NCI-H748 (cell line): ENCODE measurements at regions not wholly inside any gene's neighbourhood (a gene's known extent, or its start where the extent isn't known, plus 50 kb on each side); places are given as distances from the start of the nearest gene placed in this dataset.
"Not testable (repeated sequence)": the region's sequence is repeated elsewhere in the genome, so short reads cannot be mapped to it uniquely, and the experiment has no call there.

ENCODE experiments used
- DNase-seq: peaks from one replicate; lab custom pipeline; 2025; ENCODE audit not compliant: unreplicated experiment; lab: John Stamatoyannopoulos, UW

DNA sequence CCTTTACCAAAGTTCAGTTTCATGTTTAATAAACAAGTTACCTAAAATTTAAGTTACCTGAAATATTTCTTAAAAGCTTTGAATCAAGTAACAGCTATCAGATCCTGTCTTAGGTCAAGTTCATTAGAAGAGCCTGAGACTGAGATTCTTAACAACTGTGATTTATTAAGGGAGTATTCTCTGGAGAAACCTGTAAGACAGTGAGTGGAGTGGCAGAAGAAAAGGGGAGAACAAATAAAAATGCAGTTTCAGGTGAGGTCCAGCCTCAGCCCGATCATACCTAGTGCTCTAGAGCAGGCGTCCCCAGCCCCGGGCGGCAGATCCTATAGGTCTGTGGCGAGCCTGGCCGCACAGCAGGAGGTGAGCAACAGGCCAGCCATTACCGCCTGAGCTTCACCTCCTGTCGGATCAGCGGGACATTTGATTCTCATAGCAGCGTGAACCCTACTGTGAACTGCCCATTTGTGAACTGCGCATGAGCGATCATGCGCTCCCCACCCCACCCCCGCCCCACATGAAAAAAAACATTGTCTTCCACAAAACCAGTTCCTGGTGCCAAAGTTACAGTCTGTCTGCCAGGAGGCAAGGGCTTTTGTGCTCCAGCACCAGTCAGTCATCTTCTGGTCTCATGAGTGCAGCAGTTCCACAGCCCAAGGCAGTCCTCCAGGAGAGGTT is 59.2 kb upstream of the ADGRB3 start:
- peak; percentile 91 for DNase-seq

DNA sequence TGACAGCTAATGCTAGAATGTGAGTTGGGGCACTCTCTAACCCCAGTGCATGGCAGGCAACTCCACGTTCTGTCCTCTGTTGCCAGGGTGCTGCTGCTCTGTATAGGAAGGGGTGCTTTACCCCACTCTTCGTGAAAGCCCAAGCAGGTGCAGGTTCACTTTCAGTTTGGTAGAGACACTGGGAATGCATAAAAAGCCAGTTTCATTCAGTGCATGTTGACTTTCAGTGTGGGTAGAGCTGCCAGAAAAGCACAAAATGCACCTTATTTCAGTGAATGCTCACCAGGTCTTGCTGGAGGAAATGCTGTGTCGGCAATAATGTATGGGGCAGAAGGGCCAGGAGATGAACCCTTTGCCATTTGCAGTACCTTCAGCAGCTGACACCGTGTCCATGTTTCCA is 62.1 kb upstream of the ADGRB3 start:
- DNase-seq, result no peak

DNA sequence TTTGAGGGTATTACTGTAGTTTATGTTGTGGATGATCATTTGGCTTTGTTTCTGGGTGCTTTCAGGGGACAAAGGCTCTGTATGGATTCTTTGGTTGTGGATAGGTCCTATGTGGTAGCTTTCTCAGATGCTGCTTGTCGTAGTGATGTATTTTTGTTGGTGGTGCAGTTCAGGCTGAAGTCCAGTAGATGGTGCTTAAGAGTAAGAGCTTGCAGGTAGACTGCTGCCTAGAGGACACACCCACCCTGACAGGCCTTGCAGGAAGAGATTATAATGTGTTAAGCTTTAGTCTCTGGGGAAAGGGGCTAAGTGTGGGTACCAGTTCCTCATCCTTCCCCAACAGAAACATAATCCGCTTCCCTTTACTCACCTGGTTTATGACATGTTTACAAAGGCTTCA is 62.6 kb upstream of the ADGRB3 start:
- peak; percentile 77 for DNase-seq

DNA sequence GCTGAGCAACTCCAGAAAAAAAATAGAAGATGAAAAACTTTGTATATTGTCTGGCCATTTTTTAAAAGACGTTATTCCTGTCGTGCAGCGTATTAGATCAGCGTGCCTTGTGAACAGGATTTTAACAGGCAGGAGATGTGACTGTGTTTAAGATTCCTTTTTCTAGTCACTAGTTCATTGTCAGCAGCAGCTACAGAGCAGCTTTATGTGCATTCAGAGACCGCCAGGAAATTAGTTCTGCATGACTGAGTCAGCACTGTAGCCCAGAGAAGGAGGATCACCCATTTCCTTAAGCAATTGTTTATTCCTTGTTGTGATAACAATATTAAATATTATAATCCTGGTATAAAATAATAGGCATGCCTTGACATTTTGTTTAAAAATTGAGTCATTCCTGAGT is 75.4 kb upstream of the ADGRB3 start:
- DNase-seq, result peak; percentile 94

DNA sequence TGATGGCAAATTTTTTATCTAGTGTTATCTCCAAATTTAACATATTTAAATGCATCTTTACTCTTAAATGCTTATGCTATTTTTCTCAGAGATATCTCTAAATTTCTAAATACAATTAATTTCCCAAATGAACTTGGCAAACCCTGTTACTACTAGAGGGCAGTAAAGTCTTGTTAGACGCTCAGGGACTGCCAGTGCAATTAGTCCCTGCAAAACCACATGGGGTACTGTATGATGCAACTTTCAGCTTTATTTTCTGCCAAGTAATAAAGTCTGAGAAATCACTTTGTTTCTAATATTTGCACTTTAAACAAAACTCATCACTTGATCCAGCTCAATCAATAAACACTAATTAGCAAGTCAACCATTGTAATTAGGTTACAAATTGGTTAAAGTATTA is 76.0 kb upstream of the ADGRB3 start:
- peak; percentile 90 for DNase-seq

DNA sequence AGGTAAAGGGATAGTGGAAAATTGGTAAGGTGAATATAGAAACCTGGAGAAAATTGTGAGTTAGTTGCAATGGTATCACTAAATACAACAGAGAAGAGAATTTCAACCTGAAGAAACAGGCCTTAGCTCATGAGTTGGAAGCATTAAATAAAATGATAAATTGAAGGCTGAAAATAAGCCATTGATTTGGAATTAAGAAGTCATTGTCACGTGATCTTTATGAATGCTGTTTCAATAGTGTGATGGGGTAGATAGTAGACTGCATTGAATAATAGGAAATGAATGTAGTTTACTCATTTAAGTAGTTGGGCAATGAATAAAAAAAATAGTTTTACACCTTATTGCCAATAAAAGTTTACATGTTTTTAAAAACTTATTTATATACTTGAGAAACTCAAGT is 88.5 kb upstream of the ADGRB3 start:
- no peak for DNase-seq

DNA sequence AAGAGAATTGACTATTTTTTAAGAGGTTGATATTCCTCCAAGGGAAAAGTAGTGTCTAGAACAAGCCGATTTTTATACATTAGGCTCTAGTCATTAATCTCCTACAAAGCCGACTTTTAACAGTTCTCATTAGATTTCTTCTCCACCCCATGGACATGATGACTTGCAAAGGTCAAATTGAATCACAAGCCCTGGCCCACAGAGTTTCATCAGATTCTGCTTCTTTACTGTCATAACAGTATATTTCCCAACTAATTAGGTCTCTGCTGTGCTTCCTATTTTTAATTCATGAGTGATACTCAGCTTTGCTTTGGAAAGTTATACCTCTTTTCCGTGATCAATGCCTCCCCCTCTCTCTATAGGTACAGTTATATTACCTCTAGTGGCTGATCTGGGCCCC is 90.6 kb upstream of the ADGRB3 start:
- no peak for DNase-seq

DNA sequence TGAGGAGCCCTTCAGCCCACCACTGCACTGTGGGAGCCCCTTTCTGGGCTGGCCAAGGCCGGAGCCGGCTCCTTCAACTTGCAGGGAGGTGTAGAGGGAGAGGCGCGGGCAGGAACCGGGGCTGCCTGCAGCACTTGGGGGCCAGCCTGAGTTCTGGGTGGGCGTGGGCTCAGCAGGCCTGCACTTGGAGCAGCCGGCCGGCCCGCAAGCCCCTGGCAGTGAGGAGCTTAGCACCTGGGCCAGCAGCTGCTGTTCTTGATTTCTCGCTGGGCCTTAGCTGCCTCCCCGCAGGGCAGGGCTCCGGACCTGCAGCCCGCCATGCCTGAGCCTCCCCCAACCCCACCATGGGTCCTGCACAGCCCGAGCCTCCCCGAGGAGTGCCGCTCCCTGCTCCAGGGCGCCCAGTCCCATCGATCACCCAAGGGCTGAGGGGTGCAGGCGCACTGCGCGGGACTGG is 101.7 kb upstream of the ADGRB3 start:
- DNase-seq, result no peak

DNA sequence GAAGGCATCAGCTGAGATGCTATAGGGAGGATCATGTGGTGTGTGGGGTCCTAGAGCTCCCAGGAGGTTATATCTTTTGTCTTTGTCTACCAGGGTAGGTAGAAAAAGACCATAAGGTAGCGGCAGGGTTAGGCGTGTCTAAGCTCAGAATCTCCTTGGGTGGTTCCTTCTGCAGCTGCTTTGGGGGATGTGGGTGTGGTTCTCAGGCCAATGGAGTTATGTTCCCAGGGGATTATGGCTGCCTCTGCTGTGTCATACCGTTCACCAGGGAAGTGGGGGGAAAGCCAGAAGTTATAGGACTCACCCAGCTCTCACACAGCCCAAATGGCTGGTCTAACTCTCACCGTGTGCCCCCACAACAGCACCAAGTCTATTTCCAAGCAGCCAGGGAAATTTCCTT is 107.4 kb upstream of the ADGRB3 start:
- DNase-seq, result no peak

DNA sequence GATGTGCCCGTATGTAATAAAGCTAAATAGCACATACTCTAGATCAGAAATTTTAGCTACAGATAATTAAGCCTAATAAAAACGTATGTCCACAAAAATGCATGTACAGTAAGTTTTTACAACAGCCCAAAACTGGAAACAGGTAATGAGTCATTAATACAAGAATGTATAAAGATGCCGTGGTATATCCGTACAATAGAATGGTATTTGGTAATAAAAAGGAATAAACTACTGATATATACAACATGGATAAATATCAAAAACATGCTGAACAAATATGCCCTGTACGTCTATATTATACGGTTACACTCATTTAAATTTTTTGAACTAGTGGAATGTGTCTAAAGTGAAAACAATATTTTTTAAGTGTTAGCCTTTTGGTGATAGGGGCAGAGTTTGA is 128.2 kb upstream of the ADGRB3 start:
- no peak for DNase-seq

DNA sequence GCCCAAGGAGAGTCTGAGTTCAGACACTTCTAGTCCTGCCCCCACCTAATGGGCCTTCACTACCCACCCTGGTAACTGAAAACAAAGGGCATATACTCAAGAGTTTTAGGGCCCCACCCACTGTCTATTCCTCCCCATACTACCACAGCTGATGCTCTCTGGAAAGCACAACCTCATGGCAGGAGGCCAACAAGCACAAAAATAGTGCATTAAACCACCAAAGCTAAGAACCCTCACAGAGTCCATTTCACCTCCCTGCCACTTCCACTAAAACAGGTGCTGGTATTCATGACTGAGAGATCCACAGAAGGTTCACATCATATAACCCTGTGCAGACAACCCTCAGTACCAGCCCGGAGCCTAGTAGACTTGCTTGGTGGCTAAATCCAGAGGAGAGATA is 132.1 kb upstream of the ADGRB3 start:
- DNase-seq, result no peak

DNA sequence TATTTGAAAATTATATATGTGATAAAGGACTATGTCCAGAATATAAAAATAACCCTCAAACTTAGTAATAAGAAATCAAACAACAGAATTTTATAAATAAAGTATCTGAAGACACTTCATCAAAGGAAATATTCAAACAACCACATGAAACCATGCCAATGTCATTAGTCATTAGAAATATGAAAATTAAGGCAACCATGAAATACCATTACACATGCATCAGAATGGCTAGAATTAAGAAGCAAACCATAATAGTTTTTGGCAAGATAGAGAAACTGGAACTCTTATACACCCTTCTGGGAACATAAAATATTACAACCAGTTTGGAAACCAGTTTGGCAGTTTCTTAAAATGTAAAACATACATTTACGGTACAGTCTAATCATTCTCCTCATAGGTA is 137.2 kb upstream of the ADGRB3 start:
- no peak for DNase-seq

DNA sequence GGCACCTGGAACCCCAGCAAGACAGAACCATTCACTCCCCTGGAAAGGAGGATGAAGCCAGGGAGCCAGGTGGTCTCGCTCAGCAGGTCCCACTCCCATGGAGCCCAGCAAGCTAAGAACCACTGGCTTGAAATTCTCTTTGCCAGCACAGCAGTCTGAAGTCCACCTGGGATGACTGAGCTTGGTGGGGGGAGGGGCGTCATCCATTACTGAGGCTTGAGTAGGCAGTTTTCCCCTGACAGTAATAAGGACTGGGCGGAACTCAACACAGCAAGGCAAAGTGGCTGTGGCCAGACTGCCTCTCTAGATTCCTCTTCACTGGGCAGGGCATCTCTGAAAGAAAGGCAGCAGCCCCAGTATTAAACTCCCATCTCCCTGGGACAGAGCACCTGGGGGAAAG is 140.2 kb upstream of the ADGRB3 start:
- not testable (repeated sequence) for DNase-seq

DNA sequence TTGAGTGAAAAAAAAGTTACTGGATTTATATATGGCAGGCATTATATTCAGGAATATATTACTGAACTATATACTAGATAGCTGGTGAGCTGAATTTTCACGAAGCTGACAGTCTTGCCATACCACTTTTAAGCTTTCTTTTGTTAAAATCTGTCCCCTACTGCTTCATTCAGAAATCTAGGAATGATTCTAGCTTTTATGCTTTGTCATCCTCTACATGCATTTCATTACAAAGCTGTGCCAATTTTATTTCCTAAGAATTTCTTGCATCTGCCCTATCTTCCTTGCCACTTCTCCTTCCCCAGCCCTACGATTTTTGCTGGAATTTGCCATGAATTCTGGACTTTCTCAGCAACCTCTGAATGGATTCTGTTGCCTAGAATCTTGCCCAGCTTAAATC is 158.5 kb upstream of the ADGRB3 start:
- DNase-seq, result no peak

DNA sequence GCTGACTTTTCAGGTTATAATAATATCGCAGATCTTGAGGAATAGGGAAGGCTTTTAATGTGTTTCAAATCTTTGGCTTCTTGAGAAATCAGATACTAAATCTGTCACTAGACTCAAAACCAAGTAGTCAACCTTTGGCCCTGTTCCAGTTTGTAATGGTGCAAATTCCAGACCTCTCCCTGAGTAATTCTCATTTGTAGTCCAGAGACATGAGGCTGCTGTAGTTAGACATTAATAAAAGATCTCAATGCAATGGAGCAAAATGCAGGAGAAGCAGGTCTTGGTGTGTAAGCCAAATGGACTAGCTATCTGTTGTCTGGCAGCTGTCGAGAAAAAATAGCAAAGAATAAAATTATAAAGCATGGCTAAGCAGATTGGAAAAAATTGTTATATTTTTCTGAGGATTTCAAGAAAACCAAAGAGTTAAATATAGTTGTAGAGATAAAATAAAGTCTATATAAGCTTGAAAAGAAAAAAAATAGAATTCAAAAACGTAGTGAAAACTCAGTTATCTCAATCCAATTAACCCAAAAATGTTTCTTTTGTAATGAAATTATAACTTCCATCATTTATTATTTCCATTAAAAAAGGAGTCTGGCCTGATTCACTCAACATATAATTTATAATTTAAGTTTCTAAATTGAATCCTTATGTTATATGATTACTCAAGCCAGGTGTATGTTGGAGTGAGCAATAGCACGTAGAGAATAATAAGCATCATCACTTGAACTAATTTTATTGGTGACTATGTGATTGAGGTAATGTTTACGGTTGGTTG is 161.5 kb upstream of the ADGRB3 start:
- no peak for DNase-seq

DNA sequence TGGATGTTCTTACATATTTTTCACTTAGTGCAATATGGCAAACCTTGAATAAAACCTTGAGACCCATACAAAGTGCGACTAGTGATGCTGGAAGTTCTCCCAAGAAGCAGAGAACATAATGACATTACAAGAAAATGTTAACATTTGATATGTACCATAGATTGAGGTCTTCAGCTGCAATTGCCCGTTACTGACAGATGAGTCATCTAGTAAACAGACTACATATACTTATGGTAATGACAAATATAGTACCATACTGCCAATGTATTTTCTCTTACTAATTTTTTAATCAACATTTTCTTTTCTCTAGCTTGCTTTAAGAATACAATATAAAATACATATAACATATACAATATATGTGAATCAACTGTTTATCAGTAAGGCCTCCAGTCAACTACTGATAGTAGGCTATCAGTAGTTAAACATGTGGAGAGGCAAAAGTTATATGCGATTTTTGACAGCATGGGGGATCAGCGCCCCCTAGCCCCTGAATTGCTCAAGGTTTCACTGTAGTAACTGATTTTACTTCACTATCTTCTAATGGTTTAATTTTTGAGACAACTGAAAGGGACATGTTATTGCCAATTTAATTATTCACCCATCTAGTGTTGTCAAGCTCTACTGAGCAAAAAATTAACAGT is 166.7 kb upstream of the ADGRB3 start:
- DNase-seq, result no peak

DNA sequence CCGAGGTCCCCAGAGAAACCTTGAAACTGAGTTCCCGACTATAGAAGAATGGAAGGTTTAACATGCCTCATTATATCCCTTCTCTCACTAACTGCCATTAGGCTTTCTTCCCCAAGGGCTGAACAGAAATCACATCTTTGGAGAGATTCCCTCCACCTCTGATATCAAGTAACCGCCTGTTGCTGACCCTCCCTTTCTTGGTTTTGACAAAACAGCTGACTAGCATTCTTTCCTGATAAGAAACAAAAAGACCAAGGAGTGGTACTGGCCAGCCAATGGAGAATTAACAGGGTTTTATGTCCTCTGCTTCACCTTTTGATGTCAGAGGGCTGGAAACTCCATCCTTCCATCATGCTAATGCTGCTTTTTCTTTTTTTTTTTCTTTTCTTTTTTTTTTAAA is 176.6 kb upstream of the ADGRB3 start:
- no peak for DNase-seq

DNA sequence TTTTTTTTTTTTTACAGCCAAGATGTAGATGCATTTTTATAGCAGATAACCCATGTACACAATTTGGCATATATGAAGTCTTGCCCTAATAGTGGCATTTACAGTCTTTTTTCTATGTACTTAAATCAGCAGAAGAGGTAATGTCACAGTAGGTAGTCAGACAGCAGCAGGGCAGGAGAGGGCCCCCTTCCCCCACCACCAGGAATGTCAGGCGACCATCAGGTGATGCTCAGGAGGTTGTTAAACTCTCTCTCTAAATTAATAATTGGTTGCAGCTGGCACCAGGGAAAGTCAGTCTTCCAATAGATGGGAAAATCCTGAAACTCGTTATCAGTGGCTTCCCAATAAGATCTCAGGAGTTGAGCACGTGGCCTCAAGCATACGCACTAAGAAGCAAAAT is 188.0 kb upstream of the ADGRB3 start:
- peak; percentile 10 for DNase-seq

DNA sequence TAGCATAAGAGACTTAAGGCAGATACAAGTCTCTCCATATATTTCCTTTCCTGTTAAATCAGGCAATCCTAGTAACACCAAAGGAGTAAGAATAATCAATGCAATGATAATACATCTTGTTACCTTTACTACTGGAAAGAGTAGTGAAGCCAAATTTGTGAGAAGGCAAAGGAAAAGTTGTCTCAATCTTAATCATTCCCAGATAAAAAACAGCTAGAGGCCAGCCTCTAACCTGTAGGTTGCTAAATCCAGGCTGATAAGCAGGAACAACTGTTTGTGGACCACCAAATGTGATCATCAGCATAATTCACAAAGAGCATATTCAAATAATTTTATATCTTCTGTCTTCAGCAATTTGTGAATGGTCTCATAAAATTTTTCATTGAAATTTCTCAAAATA is 189.2 kb upstream of the ADGRB3 start:
- no peak for DNase-seq

DNA sequence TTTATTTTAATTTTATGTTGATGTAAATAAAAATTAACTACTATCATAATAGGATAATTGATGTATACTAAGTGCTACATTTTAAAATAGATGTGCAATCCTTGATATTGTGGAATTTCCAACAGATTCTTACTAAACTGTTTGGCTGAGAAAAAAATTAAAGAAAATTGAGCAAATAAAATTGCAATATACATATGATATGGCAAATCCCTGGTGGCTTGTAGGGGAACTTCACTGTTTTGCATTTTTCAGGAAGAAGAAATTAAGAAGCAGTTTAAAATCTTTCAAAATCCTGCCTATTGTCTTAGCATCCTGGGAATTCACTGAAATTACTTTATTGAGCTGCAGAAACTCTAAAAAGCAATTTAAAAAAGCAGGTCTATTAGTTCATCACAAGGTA is 191.4 kb upstream of the ADGRB3 start:
- no peak for DNase-seq

DNA sequence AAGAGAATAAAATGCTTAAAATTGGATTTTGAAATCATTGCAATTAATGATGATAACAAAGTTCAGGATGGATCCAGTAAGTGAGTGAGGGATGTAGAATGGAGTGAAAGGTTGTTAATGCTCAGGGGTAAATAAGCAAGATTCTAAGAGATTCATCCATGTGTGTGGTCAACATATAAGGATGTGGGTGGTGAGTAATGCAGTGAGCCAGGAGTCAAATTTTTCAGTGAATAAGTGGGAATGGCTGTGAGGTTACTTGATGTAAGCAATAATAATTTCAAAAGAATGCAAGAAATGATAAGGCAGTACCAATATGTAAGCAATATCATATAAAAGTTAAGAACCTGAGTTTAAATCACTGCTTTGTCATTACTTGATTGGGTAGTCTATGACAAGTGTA is 207.5 kb upstream of the ADGRB3 start:
- DNase-seq, result no peak

DNA sequence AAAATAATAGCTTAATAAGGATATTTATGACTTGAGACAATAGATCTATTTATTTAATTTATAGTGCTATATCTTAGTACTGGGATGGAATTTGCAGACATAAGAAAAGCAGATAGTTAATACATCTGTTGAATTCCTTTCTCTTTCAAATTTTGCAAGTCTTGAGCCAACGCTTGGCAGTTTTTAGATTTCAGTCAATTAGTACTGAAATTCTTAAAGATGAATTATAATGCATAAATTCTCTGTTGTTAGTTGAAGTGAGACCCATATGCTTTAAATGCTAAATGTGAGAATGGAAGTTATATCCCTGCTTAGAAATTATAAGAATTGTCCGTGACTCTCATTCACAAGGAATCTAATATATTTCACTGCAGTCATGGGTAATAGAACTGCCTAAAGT is 225.1 kb upstream of the ADGRB3 start:
- DNase-seq, result no peak
